Left lung (tissue), 4 donors: ENCODE measurements at regions not wholly inside any gene's neighbourhood (a gene's known extent, or its start where the extent isn't known, plus 50 kb on each side); places are given as distances from the start of the nearest gene placed in this dataset.

Source experiments
- ATAC-seq: fragments of 200-7000 bp; cut with Tn5 transposase; one replicate; pipeline ENCODE4 v1.9.1; 2020; ENCODE audit warnings: moderate library complexity
- DNase-seq, 4 donors: peaks; one replicate each; pipeline ENCODE4 v3.0.0-alpha.2; 2013 to 2020
- H3K27ac ChIP-seq, 2 donors: fragments of 200-600 bp; sonication (generic) in 1 of 2; one replicate each; pipeline versions ENCODE4 v1.5.0 to v1.8.0; 2020 to 2021
- H3K27me3 ChIP-seq, 2 donors: fragments of 200-600 bp; sonication (generic) in 1 of 2; one replicate each; pipeline versions ENCODE4 v1.5.0 to v1.8.0; 2020 to 2021
- H3K36me3 ChIP-seq, 2 donors: fragments of 200-600 bp; sonication (generic) in 1 of 2; one replicate each; pipeline versions ENCODE4 v1.5.0 to v1.8.0; 2020 to 2021
- H3K4me1 ChIP-seq, 2 donors: fragments of 200-600 bp; one replicate each; pipeline ENCODE4 v1.8.0; 2021
- H3K4me3 ChIP-seq, 2 donors: fragments of 200-600 bp; sonication (generic) in 1 of 2; one replicate each; pipeline versions ENCODE4 v1.5.0 to v1.8.0; 2020 to 2021; ENCODE audit warnings: mild to moderate bottlenecking in 1 of 2
- H3K9me3 ChIP-seq, 2 donors: fragments of 200-600 bp; sonication (generic) in 1 of 2; one replicate each; pipeline versions ENCODE4 v1.5.0 to v1.8.0; 2020 to 2021
- CTCF ChIP-seq, 2 donors: fragments of 200-600 bp; sonication (generic) in 1 of 2; IDR thresholded peaks; one replicate each; pipeline versions ENCODE4 v1.5.0 to v1.8.0; 2021; ENCODE audit warnings: antibody characterized with exemption in 2 of 2
- intact Hi-C, 2 donors: fragments of 100-400 bp; cut with DNase I; formaldehyde crosslinking; loops; one replicate each; pipeline versions ENCODE4 v1.11.2 to v1.14.2; 2022
- donor health status: DM: no; HTN: yes; CAD: no.
- donor health status: DM: no; HTN: no; CAD: no.

GRCh38 chr5:57791875-57792274 is 309.3 kb upstream of the ACTBL2 start:
- intact Hi-C loops: no loop called here
- Histone ChIP-seq H3K27ac (no peak overlapping the region), H3K9me3 (no peaks in the 10 kb centered on the region), H3K36me3 (no peaks in the 10 kb centered on the region), H3K4me3 (no peak overlapping the region), H3K27me3 (no peaks in the 10 kb centered on the region), H3K4me1 (no peaks in the 10 kb centered on the region)
- no peak for TF ChIP-seq CTCF (IDR thresholded peaks at IDR 0.05)
- ATAC-seq: no peak
- DNase-seq: no peak

- Histone ChIP-seq H3K36me3 (no peaks in the 10 kb centered on the region), H3K4me3 (no peak overlapping the region), H3K27ac (no peak overlapping the region), H3K27me3 (no peaks in the 10 kb centered on the region), H3K9me3 (no peaks in the 10 kb centered on the region), H3K4me1 (peaks cover 3 to 5% of the 10 kb centered on the region in 2 donors)
- DNase-seq: no peak
- intact Hi-C loops: no loop called here
- ATAC-seq: no peak
- TF ChIP-seq CTCF (IDR thresholded peaks at IDR 0.05): no peak
Observed at GRCh38 chr5:57785946-57786345, 303.3 kb upstream of the ACTBL2 start.

GRCh38 chr5:57784121-57784520 is 301.5 kb upstream of the ACTBL2 start:
- Histone ChIP-seq H3K27me3 (no peaks in the 10 kb centered on the region), H3K4me3 (no peak overlapping the region), H3K4me1 (peaks cover 5 to 20% of the 10 kb centered on the region in 2 donors), H3K36me3 (no peaks in the 10 kb centered on the region), H3K27ac (peak overlapping the region in 1 of 2 donors; percentile 54), H3K9me3 (no peaks in the 10 kb centered on the region)
- TF ChIP-seq CTCF (IDR thresholded peaks at IDR 0.05): no peak
- DNase-seq (no peak), ATAC-seq (peak; percentile 25)
- intact Hi-C loops: loop anchor here in 1 of 2 donors (5.0 kb wide), 1 partner anchor 678 kb away; the partner anchor contains the start of gene PLK2

GRCh38 chr5:57783693-57784092 is 301.1 kb upstream of the ACTBL2 start:
- intact Hi-C loops: loop anchor here in 1 of 2 donors (5.0 kb wide), 1 partner anchor 679 kb away; the partner anchor contains the start of gene PLK2
- no peak for TF ChIP-seq CTCF (IDR thresholded peaks at IDR 0.05)
- ATAC-seq (peak; percentile 69), DNase-seq (peak in 2 of 4 donors; percentile 16 to 35)
- no peak overlapping the region for H3K4me3 ChIP-seq
- no peaks in the 10 kb centered on the region for H3K36me3 ChIP-seq
- H3K4me1 ChIP-seq: peaks cover 5 to 20% of the 10 kb centered on the region in 2 donors
- peak overlapping the region in 1 of 2 donors; percentile 54 for H3K27ac ChIP-seq
- H3K9me3 ChIP-seq: no peaks in the 10 kb centered on the region
- no peaks in the 10 kb centered on the region for H3K27me3 ChIP-seq

GRCh38 chr5:57780961-57781325 is 298.3 kb upstream of the ACTBL2 start:
- TF ChIP-seq CTCF (IDR thresholded peaks at IDR 0.05): no peak
- H3K27me3 ChIP-seq: no peaks in the 10 kb centered on the region
- intact Hi-C loops: loop anchor here in 1 of 2 donors (5.0 kb wide), 1 partner anchor 681 kb away; the partner anchor contains the start of gene PLK2
- H3K27ac ChIP-seq: no peak overlapping the region
- H3K36me3 ChIP-seq: no peaks in the 10 kb centered on the region
- ATAC-seq: no peak
- H3K4me1 ChIP-seq: peaks cover 5 to 20% of the 10 kb centered on the region in 2 donors
- DNase-seq: no peak
- H3K9me3 ChIP-seq: no peaks in the 10 kb centered on the region
- no peak overlapping the region for H3K4me3 ChIP-seq
